OCI-LY3 (cell line): ENCODE measurements at regions not wholly inside any gene's neighbourhood (a gene's known extent, or its start where the extent isn't known, plus 50 kb on each side); places are given as distances from the start of the nearest gene placed in this dataset.

Experiments
- H2AFZ ChIP-seq: fragments of 200-600, 300-600 bp; shearing (Covaris generic); 2 replicates; pipeline ENCODE4 v1.6.0; 2014; ENCODE audit warnings: antibody characterized with exemption, low read depth, low read length
- H3K27ac ChIP-seq: fragments of 200-600, 300-600 bp; sonication (generic); 2 replicates; pipeline ENCODE4 v1.5.1; 2014; ENCODE audit warnings: mild to moderate bottlenecking, low read length, moderate library complexity, mixed read lengths
- H3K27me3 ChIP-seq: fragments of 200-600, 300-600 bp; sonication (generic); 2 replicates; pipeline ENCODE4 v1.6.1; 2014; ENCODE audit warnings: low read depth, low read length, mixed read lengths
- H3K36me3 ChIP-seq: fragments of 200-600, 300-600 bp; sonication (generic); replicated peaks from 2 replicates; pipeline ENCODE3; 2014; ENCODE audit warnings: low read depth, low read length, mixed read lengths
- H3K4me1 ChIP-seq: fragments of 300-600, 200-600 bp; sonication (generic); 2 replicates; pipeline ENCODE4 v1.6.1; 2014; ENCODE audit warnings: low read length, mixed read lengths
- H3K4me2 ChIP-seq: fragments of 200-600, 300-600 bp; sonication (generic); 2 replicates; pipeline ENCODE4 v1.6.1; 2014; ENCODE audit warnings: low read length, mixed read lengths
- H3K4me3 ChIP-seq: fragments of 300-600, 200-600 bp; sonication (generic); 2 replicates; pipeline ENCODE4 v1.5.1; 2014; ENCODE audit warnings: antibody characterized with exemption, mild to moderate bottlenecking, low read length, moderate library complexity
- H3K79me2 ChIP-seq: fragments of 300-600, 200-600 bp; shearing (Covaris generic); 2 replicates; pipeline ENCODE4 v1.6.1; 2014; ENCODE audit warnings: mild to moderate bottlenecking, low read length, mixed read lengths
- H3K9ac ChIP-seq: fragments of 300-600, 200-600 bp; shearing (Covaris generic); 2 replicates; pipeline ENCODE4 v1.6.0; 2014; ENCODE audit warnings: mild to moderate bottlenecking, low read length, moderate library complexity
- H3K9me3 ChIP-seq: fragments of 200-600, 300-600 bp; shearing (Covaris generic); 2 replicates; pipeline ENCODE4 v1.6.1; 2014; ENCODE audit warnings: low read length, mixed read lengths; ENCODE audit not compliant: insufficient read depth
- H4K20me1 ChIP-seq: fragments of 200-600, 300-600 bp; sonication (generic); 2 replicates; pipeline ENCODE4 v1.6.1; 2016; ENCODE audit warnings: low read length, mixed read lengths; ENCODE audit not compliant: insufficient read depth
- CTCF ChIP-seq: fragments of 200-600, 300-600 bp; sonication (generic); IDR thresholded peaks from 2 replicates; pipeline ENCODE4 v1.5.1; 2014; ENCODE audit warnings: antibody characterized with exemption, low read length, low read depth
- EZH2phosphoT487 ChIP-seq: fragments of 200-600 bp; shearing (Covaris generic); IDR thresholded peaks from 2 replicates; pipeline ENCODE4 v1.6.1; 2018; ENCODE audit warnings: antibody characterized with exemption, mixed run types, low read depth

DNA sequence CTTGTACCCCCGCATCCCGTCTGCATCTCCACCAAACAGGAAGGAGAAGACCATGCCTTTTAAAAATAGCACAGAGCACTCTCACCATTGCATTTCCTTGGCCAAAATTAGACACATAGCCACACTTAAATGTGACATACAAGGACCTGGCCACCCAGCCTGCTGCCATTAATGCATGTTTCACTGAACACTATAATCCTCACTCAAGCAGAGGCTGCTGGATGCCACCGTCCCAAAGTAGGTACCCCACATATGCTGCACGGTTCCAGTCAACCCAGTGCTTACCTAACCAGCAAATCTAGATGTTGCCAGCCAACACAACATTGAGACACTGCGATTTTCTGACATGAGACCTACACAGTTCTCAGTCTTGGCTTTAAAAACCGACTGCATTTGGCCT lies 107.7 kb downstream of the ADSS2 start:
- H4K20me1 ChIP-seq: no peaks in the 10 kb centered on the region
- no peaks in the 10 kb centered on the region for H3K79me2 ChIP-seq
- H3K4me1 ChIP-seq: peaks cover 23% of the 10 kb centered on the region
- H3K4me3 ChIP-seq: no peak overlapping the region
- TF ChIP-seq EZH2phosphoT487: no peak
- no peak for TF ChIP-seq CTCF
- H3K27ac ChIP-seq: no peak overlapping the region
- H3K4me2 ChIP-seq: no peak overlapping the region
- no peak overlapping the region for H2AFZ ChIP-seq
- H3K9me3 ChIP-seq: peaks cover 17% of the 10 kb centered on the region
- H3K36me3 ChIP-seq: peaks cover 17% of the 10 kb centered on the region
- H3K9ac ChIP-seq: no peak overlapping the region
- no peaks in the 10 kb centered on the region for H3K27me3 ChIP-seq

GRCh38 chr1:244346972-244347618 lies 104.6 kb downstream of the ADSS2 start:
- Histone ChIP-seq H3K4me3 (peak overlapping the region; percentile 11; the same call in 1 of the 2 replicates), H4K20me1 (no peaks in the 10 kb centered on the region), H3K36me3 (peaks cover 17% of the 10 kb centered on the region), H3K4me2 (peak overlapping the region; percentile 40; the same call in 1 of the 2 replicates), H2AFZ (peak overlapping the region; percentile 7; the same call in 1 of the 2 replicates), H3K9ac (no peak overlapping the region), H3K27me3 (no peaks in the 10 kb centered on the region), H3K79me2 (no peaks in the 10 kb centered on the region), H3K4me1 (peaks cover 50% of the 10 kb centered on the region), H3K27ac (peak overlapping the region; percentile 77), H3K9me3 (peaks cover 17% of the 10 kb centered on the region)
- TF ChIP-seq CTCF: no peak
- no peak for TF ChIP-seq EZH2phosphoT487

GRCh38 chr1:244347942-244348341 lies 103.8 kb downstream of the ADSS2 start:
- no peaks in the 10 kb centered on the region for H3K27me3 ChIP-seq
- H3K79me2 ChIP-seq: no peaks in the 10 kb centered on the region
- H3K9ac ChIP-seq: no peak overlapping the region
- H2AFZ ChIP-seq: no peak overlapping the region
- peaks cover 59% of the 10 kb centered on the region for H3K4me1 ChIP-seq
- H3K27ac ChIP-seq: no peak overlapping the region
- peaks cover 17% of the 10 kb centered on the region for H3K36me3 ChIP-seq
- H4K20me1 ChIP-seq: no peaks in the 10 kb centered on the region
- peaks cover 17% of the 10 kb centered on the region for H3K9me3 ChIP-seq
- TF ChIP-seq EZH2phosphoT487: no peak
- no peak for TF ChIP-seq CTCF
- H3K4me3 ChIP-seq: no peak overlapping the region
- H3K4me2 ChIP-seq: no peak overlapping the region

- peak overlapping the region; percentile 94 for H3K27ac ChIP-seq
- H4K20me1 ChIP-seq: no peaks in the 10 kb centered on the region
- H3K4me2 ChIP-seq: peak overlapping the region; percentile 93
- H3K36me3 ChIP-seq: peaks cover 17% of the 10 kb centered on the region
- H2AFZ ChIP-seq: peak overlapping the region; percentile 19
- peak overlapping the region; percentile 73 for H3K9ac ChIP-seq
- no peaks in the 10 kb centered on the region for H3K27me3 ChIP-seq
- H3K9me3 ChIP-seq: peaks cover 17% of the 10 kb centered on the region
- H3K4me3 ChIP-seq: peak overlapping the region; percentile 71
- TF ChIP-seq CTCF (no peak), EZH2phosphoT487 (no peak)
- H3K4me1 ChIP-seq: peaks cover 70% of the 10 kb centered on the region
- no peaks in the 10 kb centered on the region for H3K79me2 ChIP-seq
Observed at GRCh38 chr1:244349103-244349531, 102.6 kb downstream of the ADSS2 start.
